Stimulated activated CD4-positive, alpha-beta T cell treated with anti-CD3 and anti-CD28 coated beads, Interleukin-1b, Interleukin-23, amount 100 ng/mL, for 24 hours (primary cell): ENCODE measurements at regions not wholly inside any gene's neighbourhood (a gene's known extent, or its start where the extent isn't known, plus 50 kb on each side); places are given as distances from the start of the nearest gene placed in this dataset.
"Not testable (repeated sequence)": the region's sequence is repeated elsewhere in the genome, so short reads cannot be mapped to it uniquely, and the experiment has no call there.

ENCODE experiments used
- DNase-seq, 4 experiments: peaks; one replicate each; pipeline ENCODE4 v3.0.0-alpha.2; 2020; ENCODE audit warnings: low read depth in 4 of 4, low spot score in 1 of 4

DNA sequence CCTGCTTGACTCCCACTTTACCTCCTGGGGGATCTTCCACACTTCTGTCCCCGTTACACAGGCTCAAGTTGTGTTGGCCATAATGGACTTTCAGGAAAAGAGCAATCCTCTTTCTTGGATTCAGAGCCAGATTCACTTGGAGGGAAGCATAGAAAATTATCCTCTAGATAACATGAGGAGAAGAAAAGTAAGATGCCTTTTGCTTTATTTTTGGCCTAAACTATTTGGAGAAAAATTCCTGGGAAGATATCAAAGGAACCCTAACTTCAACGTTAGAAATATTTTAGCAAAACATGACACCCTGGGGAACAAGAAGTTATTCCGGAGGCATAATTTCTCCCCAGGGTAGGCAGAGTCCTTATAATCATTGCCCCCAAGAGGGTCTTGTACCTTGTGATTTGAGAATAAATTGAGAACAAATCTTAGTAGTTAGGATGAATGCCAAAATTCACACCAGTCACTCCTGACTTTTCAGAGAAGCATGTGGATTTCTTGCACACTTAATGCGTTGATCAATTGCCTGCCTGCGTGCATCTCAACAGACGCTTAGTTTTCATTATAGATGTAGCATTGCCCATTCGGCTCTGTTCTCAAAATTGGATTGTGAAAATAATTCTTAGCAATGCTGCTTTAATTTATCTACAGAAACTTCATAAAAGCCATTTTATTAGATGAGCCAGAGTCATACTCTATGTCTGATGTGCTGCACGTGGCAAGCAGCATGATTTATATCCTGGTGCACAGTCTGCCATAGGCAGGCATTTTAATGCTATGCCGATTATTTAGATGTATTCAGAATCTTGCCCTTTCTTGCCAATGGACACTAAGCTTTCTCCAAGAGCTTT, 224.4 kb downstream of the C7orf25 start:
- no peak for DNase-seq

DNA sequence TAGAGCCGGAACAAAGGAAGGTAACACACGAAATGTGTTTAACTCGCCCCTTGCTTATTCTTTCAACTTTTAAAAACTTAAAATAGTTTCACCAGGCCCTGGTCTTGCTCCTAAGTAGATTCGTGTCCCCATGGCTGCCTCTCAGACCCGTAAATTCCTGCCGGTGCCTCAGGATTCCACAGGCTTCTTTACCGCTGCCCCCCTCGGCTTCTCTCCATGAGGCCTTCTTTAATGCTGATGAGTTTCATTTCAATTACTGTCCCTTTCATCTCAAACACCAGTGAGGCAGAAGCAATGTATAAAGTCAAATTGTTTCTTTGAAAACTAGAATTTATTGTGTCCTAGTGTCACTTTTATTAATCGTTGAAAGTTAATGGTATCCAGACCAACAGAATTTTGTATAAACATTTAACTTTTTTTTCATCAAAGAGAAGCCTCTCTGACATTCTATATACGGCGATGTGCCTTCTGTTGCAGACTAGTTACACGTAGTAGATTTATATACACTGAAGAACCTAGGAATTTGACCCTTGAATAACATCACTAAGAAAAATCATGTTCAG, 225.2 kb downstream of the C7orf25 start:
- DNase-seq, result no peak

DNA sequence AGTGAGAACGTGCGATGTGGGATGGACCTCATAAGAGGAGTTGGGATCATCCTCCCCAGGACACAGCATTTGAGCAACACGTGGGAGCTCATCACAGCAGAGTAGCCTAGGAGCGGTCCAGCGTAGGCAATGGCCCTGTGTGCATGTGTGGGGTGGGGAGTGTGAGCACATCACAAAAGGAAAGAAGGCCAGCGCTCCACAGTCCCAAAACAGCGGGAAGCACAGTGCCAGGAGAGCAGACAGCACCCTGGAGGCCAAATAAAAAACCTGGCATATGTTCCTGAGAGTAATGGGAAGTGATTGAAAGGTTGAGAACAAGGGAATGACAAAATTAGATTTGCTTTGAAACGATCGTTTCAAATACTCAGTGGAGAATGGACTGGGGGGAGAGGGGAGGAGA, 226.0 kb downstream of the C7orf25 start:
- no peak for DNase-seq

DNA sequence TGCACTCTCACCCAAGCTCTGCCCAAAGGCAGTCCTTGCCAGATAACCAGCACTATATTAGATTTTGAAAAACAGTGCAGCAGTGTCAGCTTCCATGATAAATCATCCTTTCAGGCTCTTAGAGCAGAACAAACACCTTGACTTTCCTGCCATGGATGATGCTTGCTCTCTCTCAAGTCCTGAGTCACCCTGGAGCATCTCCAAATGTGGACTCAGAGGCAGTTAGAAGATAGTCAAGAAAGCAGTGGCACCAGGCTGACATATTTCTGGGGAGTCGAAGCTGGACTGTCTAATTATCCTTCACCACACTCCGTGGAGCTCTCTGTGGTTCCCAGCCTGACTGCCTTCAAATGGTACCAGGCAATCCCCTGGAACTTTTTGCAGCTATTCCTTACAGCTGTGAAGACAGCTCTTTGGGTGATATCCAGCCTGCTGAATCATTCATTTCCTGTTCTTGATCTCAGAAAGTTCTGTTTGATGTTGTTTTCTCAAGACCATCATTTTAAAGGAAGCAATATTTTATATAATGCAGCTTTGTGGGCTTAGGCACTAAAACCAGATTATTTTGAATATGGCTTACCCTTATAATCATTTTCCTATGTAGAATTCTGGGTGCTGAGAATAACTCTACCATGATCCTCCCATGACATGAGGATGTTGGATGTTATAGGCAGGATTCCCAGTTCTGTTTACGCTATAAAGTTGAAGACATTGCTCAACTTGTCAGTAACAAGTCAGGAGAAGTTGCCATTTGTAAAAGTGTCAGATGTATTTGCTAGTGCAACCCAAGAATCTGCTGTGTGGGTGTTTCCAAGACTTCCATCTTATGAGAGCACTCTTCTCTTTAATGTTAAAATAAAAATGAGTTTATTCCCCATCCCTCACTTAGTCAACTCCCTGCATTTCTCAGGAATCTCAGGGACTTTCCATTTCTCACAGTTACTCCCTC, 233.8 kb downstream of the C7orf25 start:
- no peak for DNase-seq

DNA sequence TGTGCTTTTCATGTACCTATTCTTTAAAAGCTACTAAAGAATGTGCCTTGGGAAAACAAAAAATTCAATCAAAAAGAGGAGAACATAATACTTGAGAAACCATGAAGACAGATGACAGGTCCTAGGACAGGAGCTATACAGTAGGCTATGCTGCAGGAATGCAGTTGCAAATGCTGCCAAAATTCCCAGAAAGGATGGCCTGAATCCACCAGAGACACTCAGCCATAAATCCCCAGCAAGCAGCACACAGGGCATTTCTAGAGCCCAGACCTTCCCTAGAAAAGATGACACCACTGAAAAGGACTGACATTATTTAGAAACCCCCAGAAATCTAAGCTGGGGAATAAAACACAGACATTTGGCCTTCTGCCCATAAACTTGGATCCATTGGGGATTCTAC, 237.3 kb downstream of the C7orf25 start:
- DNase-seq, result no peak

DNA sequence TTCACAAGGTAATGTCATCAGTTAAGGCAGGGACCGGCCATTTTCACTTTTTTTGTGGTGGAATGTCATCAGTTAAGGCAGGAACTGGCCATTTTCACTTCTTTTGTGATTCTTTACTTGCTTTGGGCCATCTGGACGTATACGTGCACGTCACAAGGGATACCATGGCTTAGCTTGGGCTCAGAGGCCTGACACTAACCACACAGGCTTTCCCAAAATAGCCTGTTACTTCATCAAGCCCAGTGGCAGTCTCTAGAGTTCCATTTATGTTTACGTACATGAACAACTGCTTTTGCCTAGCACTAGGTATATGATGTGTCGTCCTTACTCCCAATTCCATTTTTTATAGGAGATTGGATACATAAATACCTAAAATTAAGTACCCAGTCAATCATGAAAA, 237.9 kb downstream of the C7orf25 start:
- no peak for DNase-seq

DNA sequence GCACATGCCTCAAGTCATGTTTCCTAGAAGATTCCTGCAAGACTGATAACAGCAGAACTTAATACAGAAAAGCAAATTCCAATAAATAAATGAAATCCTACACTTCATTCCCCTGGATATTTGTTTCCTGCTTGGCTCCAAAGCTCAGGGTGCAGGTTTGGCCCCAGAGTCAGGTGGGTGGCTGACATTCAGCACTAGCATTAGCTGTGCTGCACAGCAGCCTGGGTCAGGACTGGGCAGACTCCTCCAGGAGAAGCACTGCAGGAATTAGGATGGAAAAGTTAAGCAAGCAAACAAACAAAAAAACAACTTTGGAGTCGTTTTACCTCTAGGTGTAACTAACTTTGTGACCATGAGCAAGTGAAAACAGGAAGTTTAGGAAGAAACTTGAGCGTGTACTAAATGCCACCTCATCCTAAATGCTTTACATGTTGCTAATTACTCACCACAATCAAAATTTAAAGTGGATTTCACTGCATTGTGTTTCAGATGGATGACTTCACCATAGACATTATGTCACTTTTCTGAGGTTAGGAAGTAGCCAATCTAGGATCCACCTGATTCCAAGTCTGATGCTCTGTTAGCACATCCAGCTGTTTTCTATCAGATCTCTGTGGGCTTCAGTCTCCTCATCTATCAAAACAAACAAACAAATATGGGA, 239.4 kb downstream of the C7orf25 start:
- no peak for DNase-seq

DNA sequence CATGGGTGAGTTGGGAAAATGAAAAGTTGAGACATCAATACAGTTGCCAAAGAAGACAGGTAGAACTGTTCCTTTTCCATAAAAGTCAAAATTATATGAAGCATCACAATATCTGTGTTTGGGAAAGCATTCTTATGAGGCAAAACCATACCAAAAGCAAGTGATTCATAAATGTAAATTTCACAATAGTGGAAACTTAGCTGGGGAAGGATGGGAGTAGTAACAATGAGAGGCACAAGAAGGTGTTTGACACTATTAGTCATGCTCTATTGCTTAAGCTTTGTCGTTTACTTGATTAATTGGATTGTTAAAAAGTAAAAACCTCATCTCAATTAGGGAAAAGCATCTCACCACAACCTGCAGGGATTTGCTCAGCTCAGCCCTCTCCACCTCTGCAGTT, 240.2 kb downstream of the C7orf25 start:
- DNase-seq, result no peak

DNA sequence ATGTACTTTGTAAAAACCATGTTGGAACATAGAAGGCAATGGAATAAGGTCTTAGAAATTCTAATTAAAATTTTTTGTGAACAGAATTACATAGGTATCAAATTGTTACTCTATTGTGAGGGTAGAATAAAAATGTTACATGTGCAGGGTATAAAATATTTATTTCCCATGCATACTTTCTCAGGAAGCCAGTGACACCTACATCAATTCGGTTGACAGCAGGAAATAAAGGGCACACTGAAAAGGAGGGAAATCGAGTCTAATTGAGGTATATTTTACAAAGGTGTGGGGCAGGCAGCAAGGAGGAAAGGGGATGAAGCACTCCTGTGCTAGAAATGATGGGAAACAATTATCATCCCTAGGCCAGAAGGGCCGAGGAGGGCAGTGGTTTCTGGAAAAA, 244.9 kb downstream of the C7orf25 start:
- DNase-seq, result no peak

DNA sequence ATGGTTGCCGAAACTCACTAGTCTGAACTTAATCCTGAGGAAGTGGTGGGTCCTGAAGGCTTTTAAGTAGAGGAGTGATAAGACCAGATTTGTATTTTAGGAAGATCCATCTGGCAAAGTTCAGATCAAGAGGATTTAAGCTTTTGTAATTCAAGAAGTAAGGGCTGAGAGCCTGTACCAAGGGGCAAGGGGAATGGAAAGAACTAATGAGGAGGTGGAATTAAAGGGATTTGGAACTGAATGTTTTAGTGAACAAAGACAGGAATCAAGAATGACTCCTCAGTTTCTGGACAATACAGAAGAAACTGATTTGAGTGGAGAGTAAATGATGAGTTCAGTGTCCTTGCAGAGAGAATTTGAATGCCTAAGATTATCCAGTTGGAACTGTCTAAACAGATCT, 249.0 kb downstream of the C7orf25 start:
- DNase-seq, result no peak

DNA sequence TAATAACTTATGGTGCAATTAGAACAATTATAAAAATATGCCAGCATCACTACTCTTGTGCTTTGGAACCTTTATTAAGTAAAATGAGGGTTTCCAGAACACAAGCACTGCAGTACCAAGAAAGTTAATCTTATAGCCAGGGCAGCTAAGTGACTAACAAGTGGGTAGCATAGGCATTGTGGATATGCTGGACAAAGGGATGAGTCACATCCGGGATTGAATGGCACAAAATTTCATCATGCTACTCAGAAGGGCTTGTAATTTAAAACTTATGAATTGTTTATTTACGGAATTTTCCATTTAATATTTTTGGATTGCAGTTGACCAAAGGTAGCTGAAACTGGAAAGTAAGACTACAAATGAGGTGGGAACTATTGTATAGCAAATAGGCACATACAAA, 250.6 kb downstream of the C7orf25 start:
- DNase-seq, result no peak

DNA sequence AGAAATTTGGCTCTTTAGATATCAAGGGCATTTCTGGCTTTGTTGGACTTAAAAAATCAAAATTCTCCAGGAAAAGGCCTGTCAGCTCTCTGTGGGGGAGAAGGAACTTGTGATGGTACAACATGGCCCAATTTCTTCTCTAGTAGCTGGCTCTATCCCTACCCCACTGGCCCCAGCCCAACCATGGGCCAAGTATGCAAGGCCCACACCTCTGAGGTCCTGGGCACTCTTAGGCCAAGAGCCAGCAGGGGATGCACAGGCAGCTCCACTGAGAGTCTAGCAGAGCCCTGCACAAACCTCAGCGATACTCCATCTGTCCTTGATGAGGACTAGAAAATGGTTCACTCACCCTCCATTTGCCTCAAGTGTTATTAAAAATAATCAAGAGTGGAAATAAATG, 261.2 kb downstream of the C7orf25 start:
- no peak for DNase-seq

DNA sequence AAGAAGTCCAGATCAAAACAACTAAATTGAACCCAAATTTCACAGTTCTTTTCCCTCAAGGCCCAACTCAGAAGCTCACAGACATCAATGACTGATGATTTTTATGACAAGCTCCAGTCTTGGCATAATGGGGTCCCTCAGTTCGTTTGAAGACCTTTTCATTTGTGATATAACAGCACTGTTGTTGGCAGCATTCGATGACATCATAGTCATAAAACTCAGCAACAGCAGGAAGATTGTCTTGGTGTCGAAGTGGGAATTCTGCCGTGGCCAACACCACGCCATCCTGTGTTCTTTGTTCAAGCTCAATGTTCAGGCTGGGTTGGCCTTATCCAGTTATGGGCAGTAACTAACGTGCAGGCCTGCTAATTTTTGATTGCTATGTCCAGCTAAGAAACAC, 261.7 kb downstream of the C7orf25 start:
- DNase-seq, result no peak

DNA sequence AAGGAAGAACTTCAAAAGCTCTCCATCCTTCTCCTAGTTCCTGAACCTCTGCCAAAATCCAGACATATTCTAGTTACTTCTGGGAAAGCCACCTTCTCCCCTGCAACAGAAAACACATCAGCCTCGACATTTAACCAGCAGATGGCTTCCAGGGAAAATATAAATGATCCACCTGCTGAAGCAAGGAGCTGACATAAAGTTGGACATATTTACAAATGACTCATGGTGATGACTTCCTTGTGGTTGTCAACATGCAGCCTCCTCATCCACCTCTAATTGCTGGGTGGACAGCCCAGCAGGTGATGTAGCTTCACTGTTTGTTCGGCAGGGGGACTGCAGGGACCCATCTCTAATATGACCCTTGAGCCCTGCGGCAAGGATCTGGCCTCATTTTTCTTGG, 266.0 kb downstream of the C7orf25 start:
- DNase-seq, result no peak

DNA sequence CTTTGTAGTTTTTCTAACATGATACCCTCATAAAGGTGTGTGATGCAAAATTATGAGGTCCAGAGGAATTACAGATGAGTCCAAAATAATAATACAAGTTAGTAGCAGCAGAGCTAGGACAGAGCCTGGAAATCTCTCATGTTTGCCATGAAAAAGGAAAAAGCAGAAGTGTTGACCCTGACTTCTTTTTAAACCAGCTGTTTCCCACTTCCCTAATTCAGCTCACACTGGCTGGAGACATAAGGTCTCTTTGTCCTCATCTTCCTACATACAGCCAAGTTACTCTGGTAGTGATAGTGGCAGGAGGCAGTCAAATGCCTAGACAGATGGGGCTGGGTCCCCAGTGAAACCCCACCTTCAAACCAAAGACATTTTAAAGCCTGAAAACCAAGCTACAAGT, 269.2 kb downstream of the C7orf25 start:
- no peak for DNase-seq

DNA sequence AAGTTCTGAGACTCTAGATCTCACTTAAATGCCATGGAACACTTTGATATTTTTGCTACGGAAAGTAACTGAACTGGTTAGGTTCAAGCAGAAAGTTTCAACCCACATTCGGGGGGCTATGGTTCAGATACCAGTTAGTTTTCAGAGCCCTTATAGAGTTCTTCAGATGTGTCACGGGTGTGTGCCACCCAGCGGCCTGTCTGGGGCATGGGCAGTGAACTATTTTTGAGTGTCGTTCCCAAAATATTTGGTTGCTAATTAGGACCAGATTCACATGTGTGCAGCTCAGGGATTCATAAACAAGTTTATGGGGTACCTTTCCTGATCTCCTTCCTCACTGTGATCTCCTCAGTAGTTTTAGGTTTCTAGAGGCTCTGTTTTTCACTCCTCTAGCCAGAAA, 271.9 kb downstream of the C7orf25 start:
- no peak for DNase-seq

DNA sequence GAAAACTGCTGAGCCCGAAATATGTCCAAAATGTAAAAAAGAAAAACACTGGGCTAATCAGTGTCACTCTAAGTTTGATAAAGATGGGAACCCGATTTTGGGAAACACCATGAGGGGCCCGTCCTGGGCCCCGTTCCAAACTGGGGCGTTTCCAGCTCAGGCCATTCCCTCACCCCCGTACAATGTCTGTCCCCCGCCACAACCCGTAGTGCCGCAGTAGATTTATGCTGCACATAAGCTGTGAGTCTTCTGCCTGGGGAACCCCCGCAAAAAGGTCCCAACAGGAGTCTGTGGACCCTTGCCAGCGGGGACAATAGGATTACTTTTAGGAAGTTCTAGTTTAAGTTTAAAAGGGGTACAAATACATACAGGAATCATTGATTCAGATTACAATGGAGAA, 275.5 kb downstream of the C7orf25 start:
- DNase-seq, result not testable (repeated sequence)

DNA sequence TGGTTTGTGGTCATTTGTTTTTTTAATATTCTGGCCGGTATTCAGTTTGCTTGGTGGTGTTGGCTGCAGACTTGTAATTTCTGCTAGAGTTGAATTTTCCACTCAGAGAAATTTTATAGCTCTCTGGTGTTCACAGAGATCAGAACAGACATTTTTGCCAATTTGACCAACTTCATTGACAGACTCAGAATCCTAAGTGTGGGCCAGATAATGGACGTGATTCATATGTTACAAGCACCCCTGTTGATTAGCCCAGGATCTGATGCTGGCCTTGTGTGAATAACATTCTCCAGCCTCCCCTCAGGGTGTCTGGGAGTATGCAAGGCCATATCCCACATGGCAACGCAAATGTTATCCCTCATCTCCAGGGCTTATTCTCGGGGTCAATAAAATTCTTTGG, 283.8 kb downstream of the C7orf25 start:
- no peak for DNase-seq

DNA sequence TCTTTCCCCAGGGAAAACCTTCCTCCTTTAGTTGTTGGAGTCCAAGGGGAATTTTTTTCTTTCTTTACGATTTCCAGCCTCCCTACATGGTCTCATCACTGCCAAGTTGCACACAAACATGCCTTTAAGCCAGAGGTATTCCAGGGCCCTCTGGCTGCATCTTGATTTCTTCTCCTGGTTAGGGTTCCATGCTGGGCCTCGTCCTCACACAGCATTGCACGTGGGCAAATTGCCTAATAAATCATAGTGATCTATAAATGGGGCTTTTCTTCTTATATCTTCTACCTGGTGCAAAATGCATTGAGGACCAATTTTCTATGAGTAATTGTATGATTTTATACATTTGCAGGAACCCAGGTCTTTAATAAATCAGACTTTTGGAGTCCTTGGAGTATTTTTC, 284.2 kb downstream of the C7orf25 start:
- DNase-seq, result no peak

DNA sequence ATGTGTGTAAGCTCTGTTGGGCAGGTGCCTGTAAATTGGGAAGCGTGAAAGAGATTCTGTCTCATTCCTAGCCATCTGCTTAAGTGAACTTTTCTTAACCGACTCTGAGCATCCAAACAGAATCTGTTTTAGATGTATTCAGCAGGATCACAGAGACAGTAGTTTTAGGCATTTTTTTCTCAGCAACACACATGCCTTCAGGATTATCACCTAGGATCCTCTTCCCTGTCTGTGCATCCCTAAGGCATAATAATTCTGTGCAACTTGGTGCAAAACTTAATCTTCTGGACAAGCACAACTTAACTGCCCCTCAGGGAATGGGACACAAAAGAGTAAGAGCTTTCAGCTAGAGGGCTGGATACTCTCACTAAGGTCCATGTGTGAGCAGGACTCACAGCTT, 284.8 kb downstream of the C7orf25 start:
- no peak for DNase-seq

DNA sequence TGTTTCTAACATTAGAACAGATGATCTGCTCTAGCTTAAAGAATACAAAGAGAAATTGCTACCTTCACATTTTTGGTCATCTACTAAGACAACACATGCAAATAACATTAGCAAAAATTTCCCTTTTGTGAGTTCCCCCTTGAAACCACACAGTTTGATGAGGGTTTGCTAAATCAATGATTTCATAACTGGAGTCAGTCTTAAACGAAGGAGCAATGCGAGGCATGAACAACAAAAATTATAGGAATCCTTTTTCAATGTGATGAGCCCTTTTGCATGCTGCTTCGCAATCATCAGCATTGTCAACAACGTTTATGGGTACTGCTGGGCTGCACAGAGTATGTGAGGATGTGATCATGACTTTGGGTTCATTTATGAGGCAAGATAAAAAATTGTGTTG, 286.4 kb downstream of the C7orf25 start:
- DNase-seq, result no peak
